HG03139 (cell line): ENCODE measurements at regions not wholly inside any gene's neighbourhood (a gene's known extent, or its start where the extent isn't known, plus 50 kb on each side); places are given as distances from the start of the nearest gene placed in this dataset.
"Not testable (repeated sequence)": the region's sequence is repeated elsewhere in the genome, so short reads cannot be mapped to it uniquely, and the experiment has no call there.

Source experiments
- ATAC-seq: cut with Tn5 transposase; IDR thresholded peaks from one replicate; pipeline ENCODE4 v1.9.1; 2021; ENCODE audit not compliant: unreplicated experiment

GRCh38 chr10:9848278-9848677, 1169.4 kb upstream of the CELF2 start:
- ATAC-seq: no peak

GRCh38 chr10:9848981-9849380, 1168.7 kb upstream of the CELF2 start:
- ATAC-seq: no peak

GRCh38 chr10:9850415-9850814, 1167.3 kb upstream of the CELF2 start:
- no peak for ATAC-seq

GRCh38 chr10:9851808-9852207, 1165.9 kb upstream of the CELF2 start:
- no peak for ATAC-seq

- ATAC-seq: no peak
Measured at GRCh38 chr10:9853405-9854355, 1164.0 kb upstream of the CELF2 start.

- ATAC-seq: not testable (repeated sequence)
Measured at GRCh38 chr10:9855451-9855850, 1162.2 kb upstream of the CELF2 start.

GRCh38 chr10:9858816-9859215, 1158.9 kb upstream of the CELF2 start:
- no peak for ATAC-seq

- no peak for ATAC-seq
Measured at GRCh38 chr10:9860045-9860444, 1157.6 kb upstream of the CELF2 start.

GRCh38 chr10:9863559-9864121, 1154.0 kb upstream of the CELF2 start:
- ATAC-seq: no peak

- no peak for ATAC-seq
Measured at GRCh38 chr10:9868499-9868898, 1149.2 kb upstream of the CELF2 start.

GRCh38 chr10:9869205-9869604, 1148.5 kb upstream of the CELF2 start:
- ATAC-seq: no peak

- ATAC-seq: no peak
Measured at GRCh38 chr10:9869606-9870176, 1148.0 kb upstream of the CELF2 start.

GRCh38 chr10:9875353-9875752, 1142.3 kb upstream of the CELF2 start:
- ATAC-seq: no peak

- ATAC-seq: no peak
Measured at GRCh38 chr10:9877978-9878377, 1139.7 kb upstream of the CELF2 start.

- no peak for ATAC-seq
Measured at GRCh38 chr10:9878383-9878782, 1139.3 kb upstream of the CELF2 start.

GRCh38 chr10:9885761-9886160, 1131.9 kb upstream of the CELF2 start:
- no peak for ATAC-seq

GRCh38 chr10:9886772-9887171, 1130.9 kb upstream of the CELF2 start:
- ATAC-seq: no peak

GRCh38 chr10:9895453-9895852, 1122.2 kb upstream of the CELF2 start:
- no peak for ATAC-seq

GRCh38 chr10:9895981-9896380, 1121.7 kb upstream of the CELF2 start:
- no peak for ATAC-seq

- no peak for ATAC-seq
Measured at GRCh38 chr10:9898633-9899395, 1118.9 kb upstream of the CELF2 start.

- ATAC-seq: no peak
Measured at GRCh38 chr10:9900751-9901150, 1116.9 kb upstream of the CELF2 start.
